Head of caudate nucleus (tissue), 42 donors: ENCODE measurements at regions not wholly inside any gene's neighbourhood (a gene's known extent, or its start where the extent isn't known, plus 50 kb on each side); places are given as distances from the start of the nearest gene placed in this dataset.

Experiments
- DNase-seq, 42 donors: peaks; one replicate each; pipeline versions ENCODE4 v3.0.0 to v3.0.0-alpha.2; 2020 to 2021; ENCODE audit warnings: mixed read lengths in 7 of 42
- intact Hi-C: fragments of 100-400 bp; cut with DNase I; formaldehyde crosslinking; loops from one replicate; pipeline ENCODE4 v1.15.0; 2022

DNA sequence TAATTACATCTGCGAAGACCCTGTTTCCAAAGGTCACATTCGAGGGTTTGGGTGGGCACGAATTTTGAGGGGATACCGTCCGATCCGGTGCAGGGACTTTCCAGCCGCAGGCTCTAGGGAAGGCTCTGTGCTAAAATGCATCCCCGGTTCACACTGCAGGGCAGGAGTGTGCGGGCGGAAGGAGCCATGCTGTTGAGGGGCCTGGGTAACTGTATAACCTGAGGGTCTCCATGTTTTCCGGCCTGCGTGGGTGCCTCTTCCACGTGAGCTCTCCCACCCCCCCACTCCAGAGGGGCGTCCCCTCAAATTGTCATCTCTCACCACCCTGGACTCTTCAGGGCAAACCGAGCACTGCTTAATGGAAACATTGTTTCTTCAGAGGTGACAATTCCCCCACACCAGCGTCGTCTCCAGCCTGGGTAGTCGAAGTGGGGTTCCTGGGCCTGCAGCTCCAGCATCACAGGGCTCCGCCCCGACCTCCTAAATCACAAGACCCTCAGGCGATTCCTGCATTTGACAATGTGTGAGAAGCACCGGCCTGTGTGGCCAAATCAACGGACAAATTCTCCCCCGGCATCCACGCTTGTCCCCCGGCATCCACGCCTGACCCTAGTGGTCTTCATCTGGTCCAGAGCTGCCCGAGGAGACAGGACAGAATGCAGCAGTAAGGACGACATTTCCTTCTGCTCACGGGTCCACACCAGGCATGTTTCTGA lies 51.2 kb downstream of the FOXL3 start:
- DNase-seq: no peak
- intact Hi-C loops: loop anchor here (5.0 kb wide), 1 partner anchor 181 kb away; no protein-coding TSS in a partner anchor

DNA sequence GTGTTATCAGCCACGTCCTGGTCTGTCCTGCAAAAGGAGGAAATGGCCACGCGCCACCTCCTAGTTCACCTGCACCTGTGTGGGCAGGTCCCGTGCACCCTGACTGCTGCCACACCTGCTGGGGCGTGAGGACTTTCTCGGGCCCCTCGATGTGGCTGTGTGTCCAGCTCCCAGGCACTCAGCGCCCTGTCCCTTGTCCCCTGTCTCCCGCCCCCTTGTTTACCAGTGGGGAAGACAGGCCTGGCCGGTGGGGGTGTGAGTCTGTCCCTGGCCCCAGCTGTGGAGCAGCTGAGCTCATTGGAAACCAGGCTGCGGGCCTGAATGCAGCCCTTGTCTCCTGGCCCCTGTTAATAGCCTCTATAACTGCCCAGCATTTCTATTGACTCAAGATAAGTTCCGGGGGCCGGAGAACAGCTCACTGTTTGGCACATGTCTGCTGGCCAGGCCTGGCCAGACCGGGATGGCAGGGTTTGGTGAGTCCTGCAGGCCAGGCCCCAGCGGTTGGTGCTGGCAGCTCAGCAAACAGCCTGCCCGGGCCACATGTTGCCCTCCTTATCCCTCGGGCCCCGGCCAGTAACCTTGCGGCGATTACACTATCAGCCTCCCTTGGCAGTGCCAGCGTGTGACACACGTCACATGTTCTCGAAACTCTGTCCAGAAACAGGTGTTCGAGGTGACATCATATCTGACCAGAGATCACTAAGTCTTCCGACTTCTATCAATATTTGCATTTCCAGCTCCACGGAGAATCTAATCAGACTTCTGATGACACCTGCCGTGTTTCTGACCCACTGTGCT lies 52.1 kb downstream of the FOXL3 start:
- intact Hi-C loops: loop anchor here (5.0 kb wide), 1 partner anchor 180 kb away; no protein-coding TSS in a partner anchor
- peak; percentile 73 to 96 (median 89) for DNase-seq

DNA sequence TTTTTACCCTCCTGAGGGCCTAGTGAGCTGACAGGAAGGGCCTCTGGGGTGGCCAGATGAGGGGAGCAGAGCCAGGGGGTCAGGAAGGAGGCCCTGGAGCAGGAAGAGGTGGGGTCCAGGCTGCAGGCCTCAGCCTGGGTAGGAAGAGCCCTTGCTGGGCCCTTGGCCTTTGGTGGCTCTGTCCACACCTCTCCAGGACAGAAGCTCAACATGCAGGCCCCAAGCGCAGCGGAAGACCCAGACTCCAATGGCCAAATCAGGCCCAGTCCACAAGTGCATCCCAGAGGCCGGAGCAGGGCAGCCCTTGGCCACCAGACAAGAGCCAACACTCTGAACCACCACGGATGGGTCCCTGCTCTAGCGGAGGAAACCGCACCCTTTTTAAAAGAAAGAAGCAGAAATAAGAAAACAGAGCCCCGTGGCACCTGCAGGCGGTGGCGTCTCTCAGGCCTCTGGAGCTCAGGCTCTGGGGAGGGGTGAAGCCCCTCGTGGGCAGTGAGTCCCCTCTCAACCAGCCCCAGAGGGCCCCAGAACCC lies 52.8 kb downstream of the FOXL3 start:
- intact Hi-C loops: loop anchor here (5.0 kb wide), 1 partner anchor 180 kb away; no protein-coding TSS in a partner anchor
- DNase-seq: no peak

DNA sequence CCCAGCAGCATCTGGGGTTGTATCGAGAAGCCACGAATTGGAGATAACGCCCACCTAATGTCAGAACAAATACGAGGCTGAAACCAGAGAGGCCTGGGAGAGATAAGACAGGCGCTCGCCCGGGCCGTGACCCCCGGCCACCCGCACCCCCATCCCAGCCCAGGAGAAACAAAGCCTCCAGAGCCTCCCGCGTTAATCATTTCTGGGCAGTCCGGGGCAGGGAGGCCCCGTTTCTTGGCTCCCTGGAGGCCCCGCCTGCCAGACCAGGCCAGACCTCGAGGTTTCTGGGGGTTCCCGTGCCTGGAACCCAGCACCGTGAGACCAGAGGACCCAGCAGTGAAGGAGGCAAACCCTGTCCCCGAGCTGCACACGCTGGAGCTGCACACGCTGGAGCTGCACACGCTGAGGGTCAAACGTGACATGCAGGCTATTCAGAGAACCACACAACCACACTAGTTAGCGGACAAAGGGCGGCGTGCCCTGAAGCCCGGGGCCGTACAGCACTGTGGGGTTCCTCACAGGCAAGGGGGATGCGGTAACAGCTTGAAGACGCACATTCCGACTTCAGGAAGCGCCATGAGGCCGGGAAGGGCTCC lies 53.4 kb downstream of the FOXL3 start:
- intact Hi-C loops: loop anchor here (5.0 kb wide), 1 partner anchor 179 kb away; no protein-coding TSS in a partner anchor

DNA sequence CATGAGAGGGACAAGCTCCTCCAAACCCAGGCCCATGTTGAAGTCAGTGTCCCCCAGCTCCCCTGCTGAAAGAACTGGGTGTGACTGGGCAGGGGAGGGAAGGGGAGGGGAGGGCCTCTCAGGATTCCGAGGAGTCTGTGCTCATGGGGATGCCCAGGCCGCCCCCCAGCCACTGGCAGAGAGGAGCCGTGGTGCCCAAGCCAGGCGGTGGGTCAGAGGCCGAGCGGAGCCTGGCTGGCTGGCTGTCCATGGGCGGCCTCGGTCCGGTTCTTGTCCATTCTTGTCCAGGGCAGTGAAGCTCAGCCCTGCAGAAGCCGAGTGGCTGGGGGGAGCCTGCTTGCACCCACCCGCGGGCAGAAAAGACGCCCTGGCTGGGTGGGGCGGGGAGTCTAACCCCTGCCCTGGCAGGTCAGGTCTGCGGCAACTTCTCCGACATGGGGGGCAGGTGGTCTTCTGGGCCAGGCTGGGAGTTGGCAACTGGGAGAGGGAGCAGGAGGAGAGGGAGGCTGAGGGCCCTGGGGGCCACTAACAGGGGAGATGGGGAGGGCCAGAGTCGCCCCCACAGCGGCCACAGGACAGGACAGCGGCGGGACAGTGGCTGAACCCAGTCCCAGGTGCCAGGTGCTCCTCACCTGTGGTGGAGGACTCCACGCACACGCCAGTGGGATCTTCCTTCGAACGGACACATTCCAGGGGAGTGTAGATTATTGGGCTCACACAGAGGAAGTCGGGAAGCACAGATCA lies 54.1 kb downstream of the FOXL3 start:
- intact Hi-C loops: loop anchor here (5.0 kb wide), 1 partner anchor 178 kb away; no protein-coding TSS in a partner anchor
- no peak for DNase-seq

More for the DNA sequence above, 53.4 kb downstream of the FOXL3 start:
- DNase-seq: no peak

DNA sequence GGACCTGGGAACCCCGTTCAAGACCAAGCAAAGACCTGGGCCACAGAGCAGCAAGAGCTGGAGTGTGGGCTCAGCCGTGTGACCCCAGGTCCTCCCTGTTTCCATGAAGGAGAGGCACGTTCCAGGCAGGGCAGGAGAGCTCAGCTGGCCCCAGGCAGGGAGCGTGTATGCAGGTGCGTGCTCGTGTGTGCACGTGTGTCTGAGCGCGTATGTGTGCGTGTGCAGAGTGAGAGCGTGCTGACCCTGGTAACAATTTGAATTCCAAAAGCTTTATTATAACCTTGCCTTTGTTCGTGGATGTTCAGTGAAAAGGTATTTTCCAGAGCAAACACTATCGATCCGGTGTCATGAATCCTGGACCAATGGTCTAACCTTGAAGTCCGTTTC lies 54.6 kb downstream of the FOXL3 start:
- intact Hi-C loops: loop anchor here (5.0 kb wide), 1 partner anchor 178 kb away; no protein-coding TSS in a partner anchor

DNA sequence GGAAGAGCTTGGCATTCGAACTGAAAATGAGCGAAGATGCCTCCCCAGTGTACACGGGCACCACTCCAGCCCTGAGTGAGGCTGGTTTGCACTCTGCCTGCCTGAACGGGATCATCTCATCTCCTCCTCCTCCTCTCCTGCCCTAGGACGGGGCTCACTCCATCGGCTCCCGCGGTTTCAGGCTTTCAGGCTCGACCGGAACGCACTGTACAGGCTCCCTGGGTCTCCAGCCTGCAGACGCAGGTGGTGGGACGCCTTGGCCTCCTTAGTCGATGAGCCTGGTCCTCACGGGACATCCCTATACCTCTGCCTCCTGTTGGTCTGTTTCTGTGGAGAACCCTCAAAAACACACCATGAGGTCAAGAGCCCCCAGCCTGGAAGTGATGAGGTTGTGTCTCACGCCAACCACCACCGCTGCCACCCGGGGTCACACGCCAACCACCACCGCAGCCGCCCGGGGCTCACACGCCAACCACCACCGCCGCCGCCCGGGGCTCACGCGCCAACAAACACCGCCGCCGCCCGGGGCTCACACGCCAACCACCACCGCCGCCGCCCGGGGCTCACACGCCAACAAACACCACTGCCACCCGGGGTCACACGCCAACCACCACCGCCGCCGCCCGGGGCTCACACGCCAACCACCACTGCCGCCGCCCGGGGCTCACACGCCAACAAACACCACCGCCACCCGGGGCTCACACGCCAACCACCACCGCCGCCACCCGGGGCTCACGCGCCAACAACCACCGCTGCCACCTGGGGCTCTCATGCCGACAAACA lies 56.3 kb downstream of the FOXL3 start:
- intact Hi-C loops: no loop called here

More for the DNA sequence above, 54.6 kb downstream of the FOXL3 start:
- no peak for DNase-seq

DNA sequence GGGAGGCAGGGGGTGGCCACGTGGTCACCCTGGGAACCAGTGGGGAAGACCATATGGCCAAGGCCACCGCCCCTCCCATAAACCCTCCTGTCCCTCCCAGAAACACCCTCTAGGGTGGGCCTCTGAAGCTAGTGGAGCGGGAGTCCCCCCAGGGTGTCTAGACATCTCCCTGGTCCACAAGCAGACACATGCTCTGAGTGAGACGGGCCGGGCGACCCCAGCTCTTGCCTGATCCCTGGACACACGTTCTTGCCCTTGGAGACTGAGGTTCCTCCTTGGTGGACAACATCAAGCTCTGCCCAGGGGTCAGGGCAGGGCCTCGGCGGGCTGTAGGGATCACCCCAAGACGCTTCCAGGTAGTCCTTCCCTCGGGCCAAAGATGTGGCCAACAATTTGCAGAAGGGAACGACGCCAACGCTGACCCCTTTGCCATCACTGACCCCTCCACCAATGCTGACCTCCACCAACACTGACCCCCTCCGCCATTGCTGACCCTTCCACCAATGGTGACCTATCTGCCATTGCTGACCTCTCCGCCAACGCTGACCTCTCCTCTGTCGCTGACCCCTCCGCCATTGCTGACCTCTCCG lies 57.1 kb downstream of the FOXL3 start:
- intact Hi-C loops: no loop called here
- no peak for DNase-seq

More for the DNA sequence above, 56.3 kb downstream of the FOXL3 start:
- DNase-seq: no peak

DNA sequence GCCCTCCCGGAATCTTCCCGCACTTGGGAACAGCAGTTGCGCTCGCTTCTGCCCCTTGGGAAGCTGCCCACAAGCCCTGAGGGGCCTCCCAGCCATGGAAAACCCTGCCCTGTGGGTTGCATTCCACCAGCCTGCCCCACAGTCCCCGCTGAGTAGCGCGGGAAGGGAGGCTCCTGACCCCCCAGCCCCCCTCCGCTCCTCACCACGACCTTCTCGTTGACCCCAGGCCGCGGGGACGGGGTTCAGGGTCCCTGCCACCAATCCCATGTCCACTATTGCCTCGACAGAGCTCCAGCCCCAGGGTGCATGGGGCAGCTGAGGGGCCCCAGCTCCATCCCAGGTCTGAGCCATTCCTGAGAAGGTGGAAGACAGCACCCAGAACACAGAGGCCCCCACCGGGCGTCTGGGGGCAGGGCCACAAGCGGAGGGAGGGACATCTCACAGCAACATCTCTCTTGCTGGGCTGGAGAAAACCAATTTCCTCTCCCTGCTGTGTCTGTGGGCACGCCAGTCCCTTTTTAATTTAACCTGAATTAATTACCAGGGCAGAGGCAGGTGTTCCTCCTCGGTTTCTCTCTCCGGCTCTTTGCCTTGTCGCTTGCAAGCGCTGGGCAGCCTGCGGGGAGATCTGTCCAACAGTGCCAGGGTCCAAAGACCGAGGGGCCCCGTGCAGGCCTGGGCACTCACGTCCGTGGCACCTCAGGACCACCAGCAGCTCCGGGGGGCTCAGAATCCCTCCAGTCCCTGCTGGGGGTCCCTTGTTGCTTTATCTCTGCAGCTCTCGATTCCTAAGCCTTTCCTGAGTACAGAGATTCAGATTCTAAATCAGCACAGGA lies 57.9 kb downstream of the FOXL3 start:
- intact Hi-C loops: no loop called here
- no peak for DNase-seq

DNA sequence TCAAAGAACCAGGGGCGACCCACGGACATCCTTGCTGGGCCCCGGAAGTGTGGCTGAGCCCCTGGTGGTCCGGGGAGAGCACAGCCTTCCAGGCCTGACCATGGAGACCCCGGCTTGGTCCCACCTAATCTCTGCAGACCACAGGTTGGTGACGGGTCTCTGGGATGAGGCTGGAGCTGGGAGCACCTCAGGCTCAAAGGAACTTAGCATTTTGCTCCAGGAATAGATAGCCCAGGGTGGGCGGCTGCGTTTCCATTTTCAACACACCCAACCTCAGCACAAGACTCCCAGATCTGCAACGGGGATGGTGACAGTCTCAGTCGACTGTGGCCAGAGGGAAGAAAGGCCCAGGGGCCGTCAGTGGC lies 58.5 kb downstream of the FOXL3 start:
- DNase-seq: no peak
- intact Hi-C loops: no loop called here

DNA sequence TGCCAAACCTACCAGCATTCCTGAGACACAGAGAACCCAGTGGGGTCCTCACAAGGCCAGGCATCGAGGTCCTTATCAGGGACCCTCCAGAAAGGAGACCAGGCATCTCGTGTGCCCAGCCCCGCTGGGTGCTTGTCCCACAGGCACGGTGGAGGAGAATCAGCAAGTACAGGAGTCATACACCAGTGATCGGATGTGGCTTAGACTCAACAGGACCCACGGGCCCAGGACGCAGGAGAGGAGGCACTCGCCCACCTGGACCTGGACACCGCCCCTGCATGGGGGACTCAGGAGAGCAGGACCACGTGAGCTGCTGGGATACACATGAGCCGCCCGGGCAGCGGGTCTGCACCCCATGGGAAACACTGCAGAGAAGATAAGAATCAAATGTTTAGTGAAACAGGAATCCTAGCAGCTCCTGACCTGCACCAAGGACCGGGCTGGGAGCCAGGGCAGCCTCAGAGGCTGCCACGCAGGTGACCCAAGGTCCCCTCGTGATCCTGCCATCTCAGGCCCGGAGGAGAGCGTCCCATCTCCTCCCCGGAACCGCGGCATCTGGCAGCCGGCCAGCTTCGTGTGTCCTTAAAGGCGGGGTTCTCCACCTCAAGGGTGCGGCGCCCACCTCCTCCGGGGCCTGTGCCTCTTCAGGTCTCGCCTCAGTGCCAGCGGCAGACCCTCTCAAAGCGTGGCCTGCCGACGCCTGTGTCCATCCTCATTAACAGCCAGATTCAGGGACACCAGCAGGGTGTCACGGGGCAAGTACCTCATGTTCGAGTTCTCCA lies 59.2 kb downstream of the FOXL3 start:
- DNase-seq: no peak
- intact Hi-C loops: no loop called here

DNA sequence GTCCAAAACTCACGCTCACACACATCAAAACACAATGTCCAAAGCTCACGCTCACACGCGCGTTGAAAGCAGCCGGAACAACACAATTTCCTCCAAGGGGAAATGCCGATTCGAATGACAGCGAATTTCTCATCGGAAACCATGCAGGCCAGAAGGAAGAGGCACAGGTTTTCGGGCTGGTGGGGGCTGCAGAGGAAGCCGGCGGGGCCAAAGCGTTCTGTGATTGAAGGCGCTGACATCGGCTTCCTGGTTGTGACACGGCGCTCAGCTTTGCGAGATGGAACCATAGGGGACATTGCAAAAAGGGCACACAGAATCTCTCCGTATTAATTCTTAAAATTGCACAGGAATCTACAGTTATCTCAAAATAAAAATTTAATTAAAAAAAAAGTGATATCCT lies 61.3 kb downstream of the FOXL3 start:
- intact Hi-C loops: no loop called here

DNA sequence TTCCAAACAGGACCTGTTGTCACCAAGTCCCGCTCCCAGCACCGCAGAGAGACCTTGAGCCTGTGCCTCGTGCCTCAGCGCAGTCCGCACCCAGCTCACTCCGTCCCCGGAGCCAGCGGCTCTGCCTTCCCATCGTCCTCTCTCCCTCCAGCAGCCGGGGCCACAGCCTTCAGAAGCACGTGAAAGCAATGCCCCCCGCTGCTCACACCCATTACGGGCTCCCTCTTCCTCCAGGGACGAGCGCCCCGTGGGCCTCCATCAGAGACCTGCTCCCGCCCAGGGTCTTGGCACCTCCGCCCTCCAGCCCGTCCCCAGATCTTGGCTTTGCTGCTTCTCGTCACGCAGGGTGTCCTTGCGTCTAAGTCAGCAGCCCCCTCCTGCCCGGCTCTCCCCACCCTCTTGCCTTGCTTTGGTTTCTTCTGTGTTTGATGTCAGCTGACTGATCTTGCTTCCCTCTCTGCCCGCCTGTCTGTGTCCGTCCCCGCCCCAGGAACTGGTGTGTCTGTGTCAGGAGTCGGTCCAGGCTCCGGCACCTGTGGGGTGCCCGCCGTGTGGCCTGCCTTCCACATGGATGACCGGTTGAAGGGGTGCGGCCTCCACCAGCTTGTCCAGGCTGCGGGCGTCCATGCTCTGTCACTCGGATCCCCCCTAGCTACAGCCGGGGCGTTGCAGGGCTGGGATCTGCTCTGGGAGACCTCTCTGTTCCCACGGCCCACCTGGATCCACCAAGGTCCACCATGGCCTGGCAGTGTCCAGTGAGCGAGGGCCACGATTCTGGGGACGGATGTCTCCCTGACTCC lies 61.9 kb downstream of the FOXL3 start:
- peak in 13 of 42 donors; percentile 9 to 47 (median 26) for DNase-seq
- intact Hi-C loops: no loop called here

More for the DNA sequence above, 61.3 kb downstream of the FOXL3 start:
- no peak for DNase-seq

DNA sequence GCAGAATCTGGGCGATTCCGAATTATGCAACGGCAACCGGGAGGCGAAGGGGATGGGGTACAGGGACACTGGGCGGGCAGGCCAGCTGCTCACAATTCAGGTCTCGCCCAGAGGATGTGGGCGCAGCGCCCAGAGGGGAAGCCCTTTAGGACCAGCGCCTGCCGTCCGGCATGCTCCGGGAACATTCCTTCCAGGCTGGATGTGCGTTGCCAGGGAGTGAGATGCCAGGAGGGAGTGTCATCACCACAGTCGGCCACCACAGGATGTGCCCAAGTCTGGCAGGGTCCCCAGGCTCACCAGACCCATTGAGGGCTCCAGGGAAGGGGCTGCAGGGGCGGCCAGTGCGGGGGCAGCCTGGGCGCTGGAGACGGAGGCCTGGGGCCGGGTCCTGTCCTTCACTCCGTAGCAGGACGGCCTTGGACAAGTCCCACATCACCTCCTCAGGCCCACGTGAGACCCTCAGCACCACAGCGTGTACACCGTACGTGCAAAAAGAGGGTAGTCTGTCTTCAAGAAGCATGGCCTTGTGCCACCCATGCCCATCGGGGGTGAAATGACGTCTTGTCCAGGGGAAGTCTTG lies 63.9 kb downstream of the FOXL3 start:
- intact Hi-C loops: no loop called here
- DNase-seq: peak in 40 of 42 donors; percentile 9 to 86 (median 56)
